GM12874 (cell line): ENCODE measurements at regions not wholly inside any gene's neighbourhood (a gene's known extent, or its start where the extent isn't known, plus 50 kb on each side); places are given as distances from the start of the nearest gene placed in this dataset.

Source experiments
- CTCF ChIP-seq: IDR thresholded peaks from 2 replicates; pipeline ENCODE4 v1.5.1; 2011; ENCODE audit warnings: low read depth, mild to moderate bottlenecking, control low read depth, low read length, moderate library complexity; ENCODE audit not compliant: insufficient read depth

- no peak for TF ChIP-seq CTCF
Observed at GRCh38 chr9:99582814-99583213, 238.9 kb upstream of the NR4A3 start.

- no peak for TF ChIP-seq CTCF
Observed at GRCh38 chr9:99588299-99588698, 233.4 kb upstream of the NR4A3 start.

- no peak for TF ChIP-seq CTCF
Observed at GRCh38 chr9:99588747-99589146, 232.9 kb upstream of the NR4A3 start.

GRCh38 chr9:99590410-99590809, 231.3 kb upstream of the NR4A3 start:
- no peak for TF ChIP-seq CTCF

GRCh38 chr9:99590840-99591239, 230.8 kb upstream of the NR4A3 start:
- TF ChIP-seq CTCF, result no peak

- TF ChIP-seq CTCF, result no peak
Observed at GRCh38 chr9:99591770-99592169, 229.9 kb upstream of the NR4A3 start.

- no peak for TF ChIP-seq CTCF
Observed at GRCh38 chr9:99592834-99593574, 228.7 kb upstream of the NR4A3 start.

GRCh38 chr9:99593610-99594009, 228.1 kb upstream of the NR4A3 start:
- no peak for TF ChIP-seq CTCF
